Lower leg skin (tissue), 3 donors: ENCODE measurements at regions not wholly inside any gene's neighbourhood (a gene's known extent, or its start where the extent isn't known, plus 50 kb on each side); places are given as distances from the start of the nearest gene placed in this dataset.

Experiments
- CTCF ChIP-seq, 3 donors: fragments of 450-650 bp; IDR thresholded peaks; one replicate each; pipeline ENCODE4 v1.5.1; 2016; ENCODE audit warnings: antibody characterized with exemption in 3 of 3, mild to moderate bottlenecking in 3 of 3, moderate library complexity in 2 of 3
- POLR2A ChIP-seq, 2 donors: fragments of 450-650 bp; IDR thresholded peaks; one replicate each; pipeline ENCODE4 v1.6.1; 2016 to 2017; ENCODE audit warnings: antibody characterized with exemption in 2 of 2, mild to moderate bottlenecking in 1 of 2, moderate library complexity in 1 of 2

GRCh38 chr18:2192562-2192961 lies 378.7 kb downstream of the METTL4 start:
- no peak for TF ChIP-seq POLR2A (IDR thresholded peaks at IDR 0.05)
- no peak for TF ChIP-seq CTCF (IDR thresholded peaks at IDR 0.05)
